HG02981 (cell line): ENCODE measurements at regions not wholly inside any gene's neighbourhood (a gene's known extent, or its start where the extent isn't known, plus 50 kb on each side); places are given as distances from the start of the nearest gene placed in this dataset.
"Not testable (repeated sequence)": the region's sequence is repeated elsewhere in the genome, so short reads cannot be mapped to it uniquely, and the experiment has no call there.

Experiments used
- ATAC-seq: cut with Tn5 transposase; IDR thresholded peaks from one replicate; pipeline ENCODE4 v1.9.1; 2021; ENCODE audit warnings: mild to moderate bottlenecking, moderate library complexity; ENCODE audit not compliant: unreplicated experiment

GRCh38 chr2:39875182-39875913, 96.3 kb upstream of the THUMPD2 start:
- no peak for ATAC-seq

GRCh38 chr2:39874236-39874635, 95.2 kb upstream of the THUMPD2 start:
- no peak for ATAC-seq

GRCh38 chr2:39873586-39873985, 94.5 kb upstream of the THUMPD2 start:
- ATAC-seq, result no peak

GRCh38 chr2:39872748-39873147, 93.7 kb upstream of the THUMPD2 start:
- no peak for ATAC-seq

- no peak for ATAC-seq
Measured at GRCh38 chr2:39871291-39871761, 92.3 kb upstream of the THUMPD2 start.

- no peak for ATAC-seq
Measured at GRCh38 chr2:39870871-39871270, 91.8 kb upstream of the THUMPD2 start.

- ATAC-seq, result no peak
Measured at GRCh38 chr2:39867268-39867667, 88.2 kb upstream of the THUMPD2 start.

GRCh38 chr2:39865751-39866150, 86.7 kb upstream of the THUMPD2 start:
- no peak for ATAC-seq

- not testable (repeated sequence) for ATAC-seq
Measured at GRCh38 chr2:39863672-39864071, 84.6 kb upstream of the THUMPD2 start.

GRCh38 chr2:39860538-39860937, 81.5 kb upstream of the THUMPD2 start:
- no peak for ATAC-seq

- ATAC-seq, result no peak
Measured at GRCh38 chr2:39858677-39859076, 79.6 kb upstream of the THUMPD2 start.

GRCh38 chr2:39855856-39856255, 76.8 kb upstream of the THUMPD2 start:
- ATAC-seq, result no peak

- ATAC-seq, result no peak
Measured at GRCh38 chr2:39854771-39855170, 75.7 kb upstream of the THUMPD2 start.

GRCh38 chr2:39852831-39853230, 73.8 kb upstream of the THUMPD2 start:
- ATAC-seq, result no peak

GRCh38 chr2:39851651-39852110, 72.6 kb upstream of the THUMPD2 start:
- ATAC-seq, result peak; percentile 59

- no peak for ATAC-seq
Measured at GRCh38 chr2:39851251-39851650, 72.2 kb upstream of the THUMPD2 start.

GRCh38 chr2:39849982-39850526, 71.0 kb upstream of the THUMPD2 start:
- no peak for ATAC-seq

- no peak for ATAC-seq
Measured at GRCh38 chr2:39849064-39849463, 70.0 kb upstream of the THUMPD2 start.

- ATAC-seq, result no peak
Measured at GRCh38 chr2:39845460-39846146, 66.5 kb upstream of the THUMPD2 start.

- ATAC-seq, result no peak
Measured at GRCh38 chr2:39839261-39839848, 60.3 kb upstream of the THUMPD2 start.

- no peak for ATAC-seq
Measured at GRCh38 chr2:39838589-39838988, 59.5 kb upstream of the THUMPD2 start.
